HG03521 (cell line): ENCODE measurements at regions not wholly inside any gene's neighbourhood (a gene's known extent, or its start where the extent isn't known, plus 50 kb on each side); places are given as distances from the start of the nearest gene placed in this dataset.

ENCODE experiments used
- ATAC-seq: cut with Tn5 transposase; IDR thresholded peaks from one replicate; pipeline ENCODE4 v1.9.1; 2021; ENCODE audit warnings: mild to moderate bottlenecking, moderate library complexity; ENCODE audit not compliant: unreplicated experiment

- no peak for ATAC-seq
Measured at GRCh38 chr17:72297326-72298115, 176.7 kb downstream of the SOX9 start.

GRCh38 chr17:72299100-72299499, 178.3 kb downstream of the SOX9 start:
- ATAC-seq, result no peak

DNA sequence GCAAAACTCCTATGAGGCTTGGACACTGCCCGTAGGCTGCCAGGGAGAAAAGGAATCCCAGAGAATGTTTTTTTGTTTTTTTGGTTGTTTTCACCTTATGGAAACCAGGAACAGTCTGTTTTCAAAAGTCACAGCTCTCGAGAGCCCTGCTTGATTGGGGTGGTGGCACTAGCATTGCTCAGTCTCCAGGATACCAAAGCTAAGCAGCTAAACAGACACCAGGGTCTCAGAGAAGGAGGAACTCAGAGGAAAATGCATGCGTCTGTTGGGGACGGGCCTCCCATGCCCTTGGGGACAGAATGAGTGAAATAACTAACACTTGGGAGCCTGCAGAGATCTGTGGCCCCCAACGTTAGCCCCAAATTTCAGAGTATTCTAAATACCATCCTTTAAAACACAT, 178.8 kb downstream of the SOX9 start:
- no peak for ATAC-seq

GRCh38 chr17:72301887-72302286, 181.1 kb downstream of the SOX9 start:
- no peak for ATAC-seq

GRCh38 chr17:72302735-72303134, 181.9 kb downstream of the SOX9 start:
- ATAC-seq, result no peak

DNA sequence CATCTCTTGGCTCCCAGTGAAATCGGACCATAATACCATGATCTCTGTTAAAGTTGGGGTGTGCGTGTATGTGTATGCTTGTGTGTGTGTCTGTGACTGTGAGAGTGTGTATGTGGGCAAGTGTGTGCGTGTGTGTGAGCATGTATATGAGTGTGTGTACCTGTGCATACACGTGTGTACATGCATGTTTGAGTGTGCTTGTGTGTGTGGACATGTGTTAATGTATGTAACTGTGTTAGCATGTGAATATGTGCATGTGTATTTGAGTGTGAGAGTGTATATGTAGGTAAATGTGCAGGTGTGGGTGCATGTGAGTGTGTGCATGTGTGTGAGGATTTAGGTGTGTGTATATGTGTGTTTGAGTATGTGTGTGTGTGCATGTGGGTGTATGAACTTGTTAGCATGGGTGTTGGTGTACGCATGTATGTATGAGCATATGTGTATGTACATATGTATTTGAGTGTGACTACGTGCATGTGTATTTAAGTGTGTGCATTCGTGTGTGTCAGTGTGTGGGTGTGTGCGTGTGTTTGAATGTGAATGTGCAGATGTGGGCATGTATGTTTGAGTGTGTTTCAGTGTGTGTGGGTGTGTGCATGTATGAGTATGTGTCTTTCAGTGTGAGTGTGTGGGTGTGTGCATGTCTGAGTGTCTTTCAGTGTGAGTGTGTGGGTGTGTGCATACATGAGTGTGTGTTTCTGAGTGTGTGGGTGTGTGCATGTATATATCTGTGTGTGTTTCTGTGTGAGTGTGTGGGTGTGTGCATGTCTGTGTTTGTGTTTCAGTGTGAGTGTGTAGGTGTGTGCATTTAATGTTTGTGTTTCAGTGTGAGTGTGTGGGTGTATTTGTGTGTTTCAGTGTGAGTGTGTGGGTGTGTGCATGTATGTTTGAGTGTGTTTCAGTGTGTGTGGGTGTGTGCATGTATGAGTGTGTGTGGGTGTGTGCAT, 183.2 kb downstream of the SOX9 start:
- no peak for ATAC-seq

DNA sequence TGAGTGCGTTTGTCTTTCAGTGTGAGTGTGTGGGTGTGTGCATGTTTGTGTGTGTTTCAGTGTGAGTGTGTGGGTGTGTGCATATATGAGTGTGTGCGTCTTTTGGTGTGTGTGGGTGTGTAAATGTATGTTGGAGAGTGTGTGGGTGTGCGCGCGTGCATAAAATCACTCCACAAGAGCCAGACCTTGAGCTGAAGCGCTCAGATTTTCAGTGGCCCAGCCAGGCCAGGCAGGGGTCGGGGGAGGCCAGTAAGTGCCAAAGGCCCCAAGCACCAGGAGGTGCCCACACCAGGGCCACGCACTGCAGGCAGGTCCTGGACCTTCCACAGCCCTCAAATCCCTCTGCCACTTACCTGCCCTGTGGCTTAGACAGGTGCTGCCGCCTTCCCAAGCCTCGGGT, 184.0 kb downstream of the SOX9 start:
- ATAC-seq, result no peak

GRCh38 chr17:72305472-72305871, 184.7 kb downstream of the SOX9 start:
- ATAC-seq, result no peak

GRCh38 chr17:72306037-72306436, 185.2 kb downstream of the SOX9 start:
- no peak for ATAC-seq

DNA sequence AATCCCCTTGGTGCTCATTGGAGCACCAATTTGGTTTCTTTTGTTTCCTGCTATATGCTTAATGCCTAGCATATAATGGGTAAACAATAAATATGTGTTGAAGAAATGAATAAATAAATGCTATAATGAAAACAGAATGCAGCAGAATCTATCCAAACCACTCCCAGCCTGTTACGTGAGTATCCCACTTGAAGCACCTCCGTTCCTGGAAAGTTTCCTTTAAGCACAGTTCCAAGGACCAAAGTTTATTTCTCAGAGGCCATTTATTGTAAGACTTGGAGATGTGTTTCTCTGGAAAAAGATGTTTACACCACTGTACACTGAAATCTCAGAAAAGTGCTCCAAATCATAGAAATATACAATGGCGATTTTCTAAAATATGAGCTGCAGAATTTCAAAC, 187.0 kb downstream of the SOX9 start:
- ATAC-seq, result no peak

DNA sequence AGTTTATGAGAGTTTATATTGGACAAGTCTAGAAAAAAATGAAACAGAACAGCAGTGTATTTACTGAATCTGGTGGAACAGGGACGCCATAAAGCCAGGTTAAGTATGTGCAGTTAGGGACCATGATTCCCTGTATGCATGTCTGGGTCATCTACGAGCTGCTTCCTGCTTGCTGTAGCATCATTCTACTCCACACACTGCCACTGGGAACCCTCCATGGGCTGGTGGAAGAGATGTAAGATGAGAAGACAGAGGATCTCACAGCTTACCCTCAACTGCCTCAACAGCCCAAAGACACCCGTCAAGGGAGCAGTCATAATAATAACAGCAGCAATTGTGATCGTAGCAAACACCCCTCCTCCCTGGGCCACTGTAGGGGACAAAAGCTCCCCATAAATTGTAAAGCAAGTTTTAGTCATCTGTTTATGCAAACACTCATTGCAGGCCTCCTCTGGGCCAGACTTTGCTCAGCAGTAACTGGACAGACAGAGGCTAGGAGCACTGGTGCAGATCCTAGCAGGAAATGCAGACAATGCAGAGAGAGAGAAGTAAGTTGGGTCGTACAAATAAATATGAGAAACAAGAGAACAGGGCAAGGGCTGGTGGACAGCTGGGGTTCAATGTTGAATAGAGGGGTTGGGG, 188.0 kb downstream of the SOX9 start:
- no peak for ATAC-seq

- no peak for ATAC-seq
Measured at GRCh38 chr17:72311004-72311403, 190.2 kb downstream of the SOX9 start.

GRCh38 chr17:72315122-72315913, 194.5 kb downstream of the SOX9 start:
- ATAC-seq, result no peak

DNA sequence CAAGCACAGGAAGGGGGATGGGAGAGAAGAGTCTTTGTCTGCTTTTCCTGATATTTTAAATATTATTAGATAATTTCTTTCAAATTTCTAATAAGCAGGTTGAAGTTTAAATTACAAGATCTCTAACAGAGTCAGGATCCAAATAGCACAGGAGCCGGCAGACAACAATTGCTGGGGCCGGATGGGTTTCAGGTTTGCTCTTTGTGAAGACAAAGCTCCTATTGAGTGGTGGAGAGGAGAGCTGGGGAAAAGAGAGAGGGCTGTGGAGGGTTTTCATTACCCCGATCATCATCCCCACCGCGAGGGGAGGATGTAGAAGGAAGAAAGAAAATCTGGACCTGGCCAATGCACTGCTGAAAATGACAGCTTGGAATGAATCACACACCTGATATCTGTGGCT, 197.3 kb downstream of the SOX9 start:
- ATAC-seq, result no peak

GRCh38 chr17:72321896-72322295, 201.1 kb downstream of the SOX9 start:
- no peak for ATAC-seq

GRCh38 chr17:72332367-72332766, 211.5 kb downstream of the SOX9 start:
- no peak for ATAC-seq

DNA sequence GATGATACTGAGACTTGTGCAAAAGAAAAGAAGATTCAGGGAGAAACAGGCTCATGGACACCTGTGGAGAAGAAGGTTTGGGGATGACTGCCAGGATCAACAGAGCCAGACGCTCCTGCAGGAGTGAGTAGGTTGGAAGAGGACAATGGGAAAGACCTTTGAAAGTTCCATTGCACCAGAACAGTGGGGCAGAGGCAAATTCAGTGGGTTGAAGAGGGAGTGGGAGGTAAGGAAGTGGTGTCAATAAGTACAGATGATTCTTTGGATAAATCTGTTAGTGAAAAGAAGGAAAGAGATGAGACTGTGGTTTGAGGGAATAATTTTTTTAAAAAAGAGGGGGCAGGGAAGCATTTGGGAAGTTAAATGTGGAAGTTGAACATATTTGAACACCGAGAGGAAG, 212.8 kb downstream of the SOX9 start:
- no peak for ATAC-seq

GRCh38 chr17:72334205-72334604, 213.4 kb downstream of the SOX9 start:
- no peak for ATAC-seq

- ATAC-seq, result no peak
Measured at GRCh38 chr17:72336026-72336803, 215.4 kb downstream of the SOX9 start.

- no peak for ATAC-seq
Measured at GRCh38 chr17:72336804-72337070, 215.9 kb downstream of the SOX9 start.
